Neutrophil (primary cell): ENCODE measurements at regions not wholly inside any gene's neighbourhood (a gene's known extent, or its start where the extent isn't known, plus 50 kb on each side); places are given as distances from the start of the nearest gene placed in this dataset.

Source experiments
- H3K27ac ChIP-seq: fragments of 200-600 bp; sonication (generic); 2 replicates; pipeline ENCODE4 v1.5.1; 2016; ENCODE audit warnings: mild to moderate bottlenecking, moderate library complexity
- H3K27me3 ChIP-seq: fragments of 200-600 bp; sonication (generic); 2 replicates; pipeline ENCODE4 v1.6.0; 2016; ENCODE audit warnings: mild to moderate bottlenecking
- H3K36me3 ChIP-seq: fragments of 200-600 bp; sonication (generic); 2 replicates; pipeline ENCODE4 v1.5.1; 2017
- H3K4me1 ChIP-seq, 2 experiments: fragments of 200-600 bp in 1 of 2; sonication (generic) in 1 of 2; 1 replicate in 1 of 2; 2 replicates in 1 of 2; pipeline versions ENCODE4 v1.5.1 to v1.6.1; 2013 to 2016; ENCODE audit warnings: low read depth in 1 of 2, low read length in 1 of 2, mild to moderate bottlenecking in 1 of 2, moderate library complexity in 1 of 2; ENCODE audit not compliant: control insufficient read depth in 1 of 2, insufficient read depth in 1 of 2
- H3K4me3 ChIP-seq, 2 experiments: fragments of 200-600 bp in 1 of 2; sonication (generic) in 1 of 2; 1 replicate in 1 of 2; 2 replicates in 1 of 2; pipeline ENCODE4 v1.5.1; 2013 to 2016; ENCODE audit warnings: low read depth in 1 of 2, low read length in 1 of 2, mild to moderate bottlenecking in 1 of 2, moderate library complexity in 1 of 2
- H3K9me3 ChIP-seq: fragments of 200-600 bp; sonication (generic); 2 replicates; pipeline ENCODE4 v1.5.1; 2016
- TF ChIP-seq, protein P1 (sequence below): fragments of 200-600 bp; sonication (generic); IDR thresholded peaks from 2 replicates; pipeline ENCODE4 v1.5.1; 2016; ENCODE audit warnings: antibody characterized with exemption

DNA sequence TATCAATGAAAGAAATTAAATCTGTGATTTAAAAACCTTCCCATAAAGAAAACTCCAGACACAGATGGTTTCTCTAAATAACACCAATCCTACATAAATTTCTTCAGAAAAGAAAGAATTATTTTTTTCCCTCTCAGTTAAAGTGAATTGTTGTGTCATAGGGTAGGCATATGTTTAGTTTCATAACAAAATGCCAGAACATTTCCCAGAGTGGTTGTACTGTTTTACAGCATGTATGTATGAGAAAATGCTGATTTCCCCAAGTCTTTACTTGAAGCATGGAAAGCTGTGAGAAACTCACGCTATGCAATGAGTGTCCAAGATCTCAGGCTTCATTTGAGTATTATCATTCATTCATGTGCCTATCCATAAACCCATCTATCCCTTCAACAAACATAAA is 582.5 kb downstream of the ELAVL2 start:
- no peaks in the 10 kb centered on the region for H3K36me3 ChIP-seq
- H3K4me3 ChIP-seq = no peak overlapping the region
- TF ChIP-seq, protein P1, sequence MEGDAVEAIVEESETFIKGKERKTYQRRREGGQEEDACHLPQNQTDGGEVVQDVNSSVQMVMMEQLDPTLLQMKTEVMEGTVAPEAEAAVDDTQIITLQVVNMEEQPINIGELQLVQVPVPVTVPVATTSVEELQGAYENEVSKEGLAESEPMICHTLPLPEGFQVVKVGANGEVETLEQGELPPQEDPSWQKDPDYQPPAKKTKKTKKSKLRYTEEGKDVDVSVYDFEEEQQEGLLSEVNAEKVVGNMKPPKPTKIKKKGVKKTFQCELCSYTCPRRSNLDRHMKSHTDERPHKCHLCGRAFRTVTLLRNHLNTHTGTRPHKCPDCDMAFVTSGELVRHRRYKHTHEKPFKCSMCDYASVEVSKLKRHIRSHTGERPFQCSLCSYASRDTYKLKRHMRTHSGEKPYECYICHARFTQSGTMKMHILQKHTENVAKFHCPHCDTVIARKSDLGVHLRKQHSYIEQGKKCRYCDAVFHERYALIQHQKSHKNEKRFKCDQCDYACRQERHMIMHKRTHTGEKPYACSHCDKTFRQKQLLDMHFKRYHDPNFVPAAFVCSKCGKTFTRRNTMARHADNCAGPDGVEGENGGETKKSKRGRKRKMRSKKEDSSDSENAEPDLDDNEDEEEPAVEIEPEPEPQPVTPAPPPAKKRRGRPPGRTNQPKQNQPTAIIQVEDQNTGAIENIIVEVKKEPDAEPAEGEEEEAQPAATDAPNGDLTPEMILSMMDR = no peak

DNA sequence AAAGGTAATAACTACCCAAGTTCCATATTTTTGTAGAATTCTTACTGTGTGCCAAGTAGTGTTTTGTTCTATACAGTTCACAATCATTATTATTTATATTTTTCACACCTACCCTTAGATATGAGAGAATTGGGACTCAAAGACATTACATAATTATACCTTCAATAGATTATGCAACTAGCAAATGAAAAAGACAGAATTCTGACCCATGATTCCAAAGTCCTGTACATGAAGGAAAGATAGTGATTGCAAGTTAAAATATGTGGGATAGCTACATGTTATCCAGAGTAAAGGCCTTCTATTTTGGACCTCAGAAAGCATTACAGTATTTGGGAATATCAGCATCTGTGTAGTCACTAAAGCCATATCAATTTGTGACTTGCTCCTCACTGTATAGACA is 581.0 kb downstream of the ELAVL2 start:
- no peaks in the 10 kb centered on the region for H3K27me3 ChIP-seq
- H3K4me3 ChIP-seq = no peak overlapping the region
- TF ChIP-seq, protein P1 = no peak
- H3K36me3 ChIP-seq = no peaks in the 10 kb centered on the region
- H3K27ac ChIP-seq = no peak overlapping the region
- peaks cover 3% of the 10 kb centered on the region for H3K9me3 ChIP-seq
- H3K4me1 ChIP-seq = no peaks in the 10 kb centered on the region

More for the DNA sequence above, 582.5 kb downstream of the ELAVL2 start:
- no peaks in the 10 kb centered on the region for H3K4me1 ChIP-seq
- H3K27ac ChIP-seq = no peak overlapping the region
- no peaks in the 10 kb centered on the region for H3K27me3 ChIP-seq
- peaks cover 3% of the 10 kb centered on the region for H3K9me3 ChIP-seq

DNA sequence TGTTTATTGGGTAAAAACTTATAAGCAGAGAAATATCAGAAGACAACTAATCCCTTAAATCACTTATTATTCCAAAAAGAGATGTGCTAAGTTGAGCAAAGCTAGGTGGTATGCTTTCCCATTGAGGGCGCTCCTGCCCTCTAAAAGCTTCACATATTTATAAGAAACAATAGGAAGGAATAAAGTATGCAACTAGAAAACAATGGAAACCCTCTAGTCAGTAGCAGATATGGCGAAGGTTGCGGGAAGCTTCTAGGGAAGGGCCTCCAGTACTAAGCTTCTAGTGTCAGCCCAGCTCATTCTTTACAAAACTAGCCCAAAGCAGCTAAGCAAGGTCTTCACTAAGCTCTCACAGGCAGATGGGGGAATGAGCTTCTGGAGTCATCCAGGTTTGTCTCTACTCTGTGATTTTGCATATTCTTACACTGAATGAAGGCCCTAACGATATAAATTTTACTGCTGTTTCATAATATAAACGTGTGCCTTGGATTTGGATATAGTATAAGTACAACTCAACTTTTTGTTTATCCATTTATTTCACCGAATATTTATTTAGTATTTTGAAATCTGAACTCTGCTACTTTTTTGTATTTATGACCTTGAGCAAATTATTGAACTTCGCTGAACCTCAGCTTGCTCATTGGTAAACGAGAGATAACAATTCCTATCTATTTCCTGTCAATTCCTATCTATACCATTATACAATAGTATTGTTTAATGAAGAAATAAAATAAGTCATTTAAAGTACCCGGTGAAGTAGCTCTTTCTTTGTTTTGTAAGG is 571.4 kb downstream of the ELAVL2 start:
- H3K27ac ChIP-seq = no peak overlapping the region
- H3K36me3 ChIP-seq = no peaks in the 10 kb centered on the region
- H3K4me1 ChIP-seq = no peaks in the 10 kb centered on the region
- no peak overlapping the region for H3K4me3 ChIP-seq
- H3K9me3 ChIP-seq = no peaks in the 10 kb centered on the region
- no peaks in the 10 kb centered on the region for H3K27me3 ChIP-seq
- TF ChIP-seq, protein P1 = no peak

DNA sequence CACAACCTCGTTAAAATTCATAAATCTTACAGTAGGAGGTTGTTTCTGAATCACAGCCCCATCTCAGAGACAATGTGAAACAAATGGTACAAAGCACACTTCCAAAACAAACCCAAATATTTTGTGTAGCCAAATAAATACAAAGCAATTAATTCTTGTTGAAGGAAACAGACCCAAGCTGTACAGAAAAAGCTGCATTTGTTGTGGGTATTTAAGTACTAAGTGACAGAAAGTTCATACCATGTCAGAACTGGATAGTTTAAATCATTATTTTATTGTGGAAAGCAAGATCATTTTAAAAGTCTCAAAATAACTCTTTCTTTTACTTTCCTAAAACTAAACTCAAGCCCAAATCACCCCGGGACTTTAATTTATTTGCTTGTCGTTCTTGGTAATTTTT is 570.7 kb downstream of the ELAVL2 start:
- TF ChIP-seq, protein P1 = no peak
- Histone ChIP-seq H3K27me3 (no peaks in the 10 kb centered on the region), H3K4me1 (no peaks in the 10 kb centered on the region), H3K9me3 (no peaks in the 10 kb centered on the region), H3K4me3 (no peak overlapping the region), H3K36me3 (no peaks in the 10 kb centered on the region), H3K27ac (no peak overlapping the region)

DNA sequence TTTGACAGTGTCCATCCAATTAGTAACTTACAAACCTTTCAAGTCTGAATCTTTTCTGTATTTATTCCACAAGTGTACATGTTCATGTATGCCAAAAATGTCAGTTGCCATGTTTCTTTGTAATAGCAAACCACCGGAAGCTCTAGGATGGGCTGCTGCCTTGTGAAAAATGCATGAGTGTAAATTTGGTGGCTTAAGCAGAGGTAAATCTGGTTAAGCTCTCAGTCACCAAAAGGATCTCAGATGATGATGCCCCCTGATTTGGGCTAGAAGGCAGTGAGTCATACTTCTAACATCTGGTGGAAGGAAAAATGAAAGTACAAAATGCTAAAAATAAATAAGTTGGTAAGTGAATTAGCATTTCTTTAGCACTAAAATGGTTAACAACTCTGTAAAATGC is 567.5 kb downstream of the ELAVL2 start:
- H3K36me3 ChIP-seq = no peaks in the 10 kb centered on the region
- H3K4me3 ChIP-seq = no peak overlapping the region
- H3K4me1 ChIP-seq = no peaks in the 10 kb centered on the region
- H3K9me3 ChIP-seq = no peaks in the 10 kb centered on the region
- H3K27me3 ChIP-seq = no peaks in the 10 kb centered on the region
- TF ChIP-seq, protein P1 = no peak
- no peak overlapping the region for H3K27ac ChIP-seq
